Cardiac muscle cell (in vitro differentiated cells and primary cell): ENCODE measurements at regions not wholly inside any gene's neighbourhood (a gene's known extent, or its start where the extent isn't known, plus 50 kb on each side); places are given as distances from the start of the nearest gene placed in this dataset.

Experiments used
- DNase-seq, 2 donors: peaks; one replicate each; pipeline versions ENCODE4 v3.0.0 to v3.0.0-alpha.2; 2010 to 2017; ENCODE audit warnings: low read depth in 1 of 2, low spot score in 1 of 2
- H3K27ac ChIP-seq: fragments of 200-600 bp; sonication (generic); 2 replicates; pipeline ENCODE4 v1.5.1; 2016
- H3K27me3 ChIP-seq: fragments of 200-600 bp; sonication (generic); 2 replicates; pipeline ENCODE4 v1.6.0; 2016; ENCODE audit warnings: control low read depth
- H3K36me3 ChIP-seq: fragments of 200-600 bp; sonication (generic); 2 replicates; pipeline ENCODE4 v1.5.1; 2016; ENCODE audit warnings: control low read depth
- H3K4me1 ChIP-seq: fragments of 200-600 bp; sonication (generic); 2 replicates; pipeline ENCODE4 v1.8.1; 2017; ENCODE audit warnings: low read depth, mild to moderate bottlenecking, mixed run types
- H3K4me3 ChIP-seq: fragments of 200-600 bp; sonication (generic); 2 replicates; pipeline ENCODE4 v1.5.1; 2016; ENCODE audit warnings: mild to moderate bottlenecking
- H3K9me3 ChIP-seq: fragments of 200-600 bp; sonication (generic); 2 replicates; pipeline ENCODE4 v1.5.1; 2017; ENCODE audit warnings: low read depth, mild to moderate bottlenecking, control low read depth
- TF ChIP-seq, protein P1 (sequence below): IDR thresholded peaks from 2 replicates; pipeline ENCODE4 v1.5.1; 2012; ENCODE audit warnings: low read depth, mild to moderate bottlenecking, low read length

DNA sequence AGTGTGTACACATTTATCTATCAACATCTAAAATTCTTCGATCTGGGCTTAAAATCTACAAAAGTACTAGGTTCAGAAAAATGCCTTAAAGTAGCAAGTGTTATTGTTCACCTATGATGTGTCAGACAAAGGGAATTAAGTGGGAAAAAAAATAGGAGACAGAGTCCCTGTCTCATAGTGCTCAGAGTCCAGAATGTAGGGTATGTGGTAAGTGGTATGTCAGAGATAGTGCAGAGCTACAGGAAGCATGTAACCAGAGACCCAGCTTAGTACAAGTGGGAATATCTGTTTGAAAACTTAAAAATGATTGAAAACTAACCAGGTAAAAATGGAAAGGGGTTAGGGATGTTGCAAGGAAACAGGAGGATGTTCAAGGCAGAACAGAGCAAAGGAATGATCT lies 482.8 kb downstream of the ELAVL2 start:
- H3K4me1 ChIP-seq, result peaks cover 14% of the 10 kb centered on the region
- H3K9me3 ChIP-seq, result no peaks in the 10 kb centered on the region
- H3K36me3 ChIP-seq, result no peaks in the 10 kb centered on the region
- H3K27ac ChIP-seq, result no peak overlapping the region
- DNase-seq, result peak; percentile 13 to 14
- H3K27me3 ChIP-seq, result no peaks in the 10 kb centered on the region
- TF ChIP-seq, protein P1, sequence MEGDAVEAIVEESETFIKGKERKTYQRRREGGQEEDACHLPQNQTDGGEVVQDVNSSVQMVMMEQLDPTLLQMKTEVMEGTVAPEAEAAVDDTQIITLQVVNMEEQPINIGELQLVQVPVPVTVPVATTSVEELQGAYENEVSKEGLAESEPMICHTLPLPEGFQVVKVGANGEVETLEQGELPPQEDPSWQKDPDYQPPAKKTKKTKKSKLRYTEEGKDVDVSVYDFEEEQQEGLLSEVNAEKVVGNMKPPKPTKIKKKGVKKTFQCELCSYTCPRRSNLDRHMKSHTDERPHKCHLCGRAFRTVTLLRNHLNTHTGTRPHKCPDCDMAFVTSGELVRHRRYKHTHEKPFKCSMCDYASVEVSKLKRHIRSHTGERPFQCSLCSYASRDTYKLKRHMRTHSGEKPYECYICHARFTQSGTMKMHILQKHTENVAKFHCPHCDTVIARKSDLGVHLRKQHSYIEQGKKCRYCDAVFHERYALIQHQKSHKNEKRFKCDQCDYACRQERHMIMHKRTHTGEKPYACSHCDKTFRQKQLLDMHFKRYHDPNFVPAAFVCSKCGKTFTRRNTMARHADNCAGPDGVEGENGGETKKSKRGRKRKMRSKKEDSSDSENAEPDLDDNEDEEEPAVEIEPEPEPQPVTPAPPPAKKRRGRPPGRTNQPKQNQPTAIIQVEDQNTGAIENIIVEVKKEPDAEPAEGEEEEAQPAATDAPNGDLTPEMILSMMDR, result no peak
- no peak overlapping the region for H3K4me3 ChIP-seq

DNA sequence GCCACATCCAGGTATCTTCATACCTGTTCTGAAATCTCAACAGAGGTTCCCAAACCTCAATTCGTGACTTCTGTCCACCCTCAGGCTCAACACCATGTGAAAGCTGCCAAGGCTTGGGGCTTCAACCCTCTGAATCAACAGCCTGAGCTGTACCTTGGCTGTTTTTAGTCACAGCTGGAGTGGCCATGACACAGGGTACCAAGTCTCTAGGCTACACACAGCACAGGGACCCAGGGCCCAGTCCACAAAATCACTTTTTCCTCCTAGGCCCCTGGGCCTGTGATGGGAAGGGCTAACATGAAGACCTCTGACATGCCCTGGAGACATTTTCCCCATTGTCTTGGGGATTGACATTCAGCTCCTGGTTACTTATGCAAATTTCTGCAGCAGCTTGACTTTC lies 464.9 kb downstream of the ELAVL2 start:
- Histone ChIP-seq H3K36me3 (no peaks in the 10 kb centered on the region), H3K4me3 (no peak overlapping the region)
- TF ChIP-seq, protein P1, result no peak

DNA sequence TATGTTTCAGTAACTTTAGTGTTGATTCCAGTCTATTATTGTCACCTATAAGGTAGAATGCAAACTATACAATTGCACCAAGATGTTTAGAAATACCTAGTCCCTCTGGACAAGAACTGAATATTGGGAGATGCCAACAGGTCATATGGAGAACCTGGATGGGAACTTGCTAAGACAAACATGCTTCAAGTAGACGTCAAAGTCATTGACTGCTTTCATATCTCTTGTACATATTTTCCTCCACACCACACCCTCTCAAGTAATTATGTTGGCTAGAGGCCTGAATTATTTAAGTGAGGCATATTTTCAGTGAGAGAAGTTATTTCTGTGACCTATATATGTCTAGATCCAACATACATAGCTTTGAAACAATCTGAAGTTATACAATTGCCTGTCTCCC lies 453.3 kb downstream of the ELAVL2 start:
- no peak overlapping the region for H3K4me3 ChIP-seq
- H3K4me1 ChIP-seq, result no peaks in the 10 kb centered on the region
- DNase-seq, result no peak
- H3K36me3 ChIP-seq, result no peaks in the 10 kb centered on the region
- TF ChIP-seq, protein P1, result no peak
- no peaks in the 10 kb centered on the region for H3K9me3 ChIP-seq
- no peaks in the 10 kb centered on the region for H3K27me3 ChIP-seq
- no peak overlapping the region for H3K27ac ChIP-seq

More for the DNA sequence above, 464.9 kb downstream of the ELAVL2 start:
- Histone ChIP-seq H3K4me1 (no peaks in the 10 kb centered on the region), H3K27me3 (no peaks in the 10 kb centered on the region), H3K9me3 (no peaks in the 10 kb centered on the region), H3K27ac (no peak overlapping the region)
- DNase-seq, result no peak

DNA sequence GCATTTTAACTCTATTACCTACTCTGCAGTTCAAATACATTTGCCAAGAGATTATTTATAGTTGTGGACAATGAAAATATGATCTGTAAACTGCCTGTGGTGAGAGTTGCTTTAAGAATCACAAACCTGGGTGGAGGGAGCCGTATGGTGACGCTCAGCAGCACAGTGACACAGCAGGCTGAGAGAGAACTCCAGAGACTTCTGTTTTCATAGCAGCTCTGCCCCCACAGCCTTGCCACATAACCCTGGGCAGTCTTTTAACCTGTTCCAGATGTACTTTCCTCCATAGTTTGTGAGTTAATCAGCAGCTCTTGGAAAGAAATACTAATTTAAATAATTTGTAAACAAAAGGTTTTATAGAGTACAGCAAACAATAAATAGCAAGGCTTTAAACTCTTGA lies 450.5 kb downstream of the ELAVL2 start:
- H3K36me3 ChIP-seq, result no peaks in the 10 kb centered on the region
- H3K27ac ChIP-seq, result no peak overlapping the region
- no peaks in the 10 kb centered on the region for H3K27me3 ChIP-seq
- no peaks in the 10 kb centered on the region for H3K4me1 ChIP-seq
- H3K4me3 ChIP-seq, result no peak overlapping the region
- DNase-seq, result peak in 1 of 2 donors; percentile 1
- no peaks in the 10 kb centered on the region for H3K9me3 ChIP-seq
- TF ChIP-seq, protein P1, result no peak

DNA sequence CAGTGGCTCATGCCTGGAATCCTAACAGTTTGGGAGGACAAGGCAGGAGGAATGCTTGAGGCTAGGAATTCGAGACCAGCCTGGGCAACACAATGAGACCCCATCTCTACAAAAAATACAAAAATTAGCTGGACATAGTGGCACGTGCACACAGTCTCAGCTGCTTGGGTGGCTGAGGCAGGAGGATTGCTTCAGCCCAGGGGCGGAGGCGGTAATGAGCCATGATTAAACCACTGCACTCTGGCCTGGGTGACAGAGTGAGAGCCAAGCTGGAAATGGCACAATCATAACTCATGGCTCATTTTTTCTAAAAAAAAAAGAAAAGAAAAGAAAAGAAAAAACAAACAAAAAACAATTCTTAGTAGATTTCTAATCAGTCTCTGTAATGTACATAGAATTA lies 446.2 kb downstream of the ELAVL2 start:
- Histone ChIP-seq H3K9me3 (no peaks in the 10 kb centered on the region), H3K36me3 (no peaks in the 10 kb centered on the region), H3K27me3 (no peaks in the 10 kb centered on the region), H3K4me3 (no peak overlapping the region), H3K27ac (no peak overlapping the region), H3K4me1 (no peaks in the 10 kb centered on the region)
- TF ChIP-seq, protein P1, result no peak
- DNase-seq, result no peak

DNA sequence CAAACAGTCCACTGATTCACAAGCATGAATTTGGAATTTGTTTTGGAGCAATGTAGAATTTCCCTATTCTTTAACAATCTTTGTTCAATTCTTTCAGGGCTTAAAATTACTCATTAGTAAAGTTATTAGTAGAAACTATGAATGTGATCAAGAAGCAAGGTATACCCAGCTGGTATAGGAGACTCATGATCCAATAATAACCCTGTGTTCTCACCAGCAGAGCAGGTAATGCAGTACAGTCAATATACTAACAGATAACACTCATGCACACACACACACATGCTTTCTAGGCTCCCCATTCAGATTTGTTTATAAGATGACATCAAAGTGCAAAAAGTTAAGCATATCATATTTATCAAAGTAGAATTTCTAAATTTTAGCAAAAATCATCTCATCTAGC lies 445.2 kb downstream of the ELAVL2 start:
- Histone ChIP-seq H3K4me1 (no peaks in the 10 kb centered on the region), H3K27ac (no peak overlapping the region), H3K9me3 (no peaks in the 10 kb centered on the region), H3K4me3 (no peak overlapping the region), H3K27me3 (no peaks in the 10 kb centered on the region), H3K36me3 (no peaks in the 10 kb centered on the region)
- no peak for DNase-seq
- TF ChIP-seq, protein P1, result no peak
